Tibial nerve (tissue), 1 donor: ENCODE measurements at regions not wholly inside any gene's neighbourhood (a gene's known extent, or its start where the extent isn't known, plus 50 kb on each side); places are given as distances from the start of the nearest gene placed in this dataset. TPM values are rescaled to one million over a fixed set of nuclear protein-coding genes. Genes with fewer than 3 reads are reported as not detected.

Source experiments
- small RNA-seq: library from RNA; depleted of rRNA; stranded (forward); fragments of <200 nt; gene quantifications from one replicate; pipeline ENCODE3, GENCODE V24; 2016

Small RNA genes in the stretch of these regions (small RNA-seq; reads per million reads assigned to genes)
- not detected for gene RNA5SP330
